ENCODE measurements at regions not wholly inside any gene's neighbourhood (a gene's known extent, or its start where the extent isn't known, plus 50 kb on each side); places are given as distances from the start of the nearest gene placed in this dataset.

DNA sequence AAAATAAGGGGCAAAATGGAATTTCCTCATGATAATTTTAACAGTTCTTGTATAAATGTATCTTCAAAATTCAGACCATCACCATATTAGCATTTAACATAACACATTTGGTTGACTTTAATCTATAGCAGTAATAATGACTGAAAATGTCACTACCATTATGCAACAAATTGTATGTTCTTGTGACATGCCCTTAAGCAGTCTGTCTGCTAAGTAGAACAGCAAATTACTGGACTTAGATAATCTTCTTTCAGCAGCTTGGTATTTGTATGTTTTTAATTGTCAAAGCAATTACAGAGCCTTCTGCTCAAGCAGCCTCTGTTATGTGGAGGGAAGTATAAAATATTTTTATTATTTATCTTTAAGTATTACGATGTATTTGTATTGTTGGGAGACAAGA lies 214.3 kb upstream of the NXPH2 start:
- no peak for TF ChIP-seq FOXK2 (IDR thresholded peaks at IDR 0.05)
- TF ChIP-seq FOXM1 (IDR thresholded peaks at IDR 0.05; ENCODE audit: borderline replicate concordance), result no peak
- no peak for TF ChIP-seq ARNT (IDR thresholded peaks at IDR 0.05)
- no peak for TF ChIP-seq SP1 (IDR thresholded peaks at IDR 0.05)
- no peak for TF ChIP-seq SUZ12 (IDR thresholded peaks at IDR 0.05)
- no peak for TF ChIP-seq ZNF384 (IDR thresholded peaks at IDR 0.05)
- TF ChIP-seq NFRKB (IDR thresholded peaks at IDR 0.05), result no peak
- no peak for TF ChIP-seq FOXA1 (IDR thresholded peaks at IDR 0.05)
